GM19035 (cell line): ENCODE measurements at regions not wholly inside any gene's neighbourhood (a gene's known extent, or its start where the extent isn't known, plus 50 kb on each side); places are given as distances from the start of the nearest gene placed in this dataset.

Source experiments
- ATAC-seq: cut with Tn5 transposase; IDR thresholded peaks from one replicate; pipeline ENCODE4 v1.9.1; 2021; ENCODE audit not compliant: unreplicated experiment

DNA sequence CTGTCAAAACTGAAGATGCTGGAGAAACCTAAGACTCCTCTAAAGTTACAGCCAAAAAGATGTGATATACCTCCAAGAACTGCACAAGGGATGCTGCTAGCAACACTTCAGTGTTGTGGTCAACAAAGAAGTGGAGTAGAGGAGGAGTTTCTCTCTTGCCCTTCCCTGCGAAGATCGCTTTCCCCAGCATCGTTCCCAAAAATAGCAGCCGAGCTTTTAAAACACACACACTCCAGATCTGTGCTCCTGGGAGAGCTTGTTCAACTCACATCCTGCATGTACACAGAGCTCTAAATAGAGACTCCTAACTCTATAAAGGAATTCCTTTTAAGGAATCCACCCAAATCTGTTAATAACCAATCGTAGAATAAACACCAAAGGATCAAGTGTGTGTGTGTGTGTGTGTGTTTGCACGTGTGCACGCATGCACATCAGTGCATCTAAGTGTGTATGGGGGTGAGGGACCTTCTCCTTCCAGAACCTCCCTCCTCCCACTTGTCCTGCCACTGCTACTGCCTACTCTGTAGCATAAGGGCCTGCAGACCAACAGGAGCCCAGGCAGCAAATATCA, 58.5 kb downstream of the PSMG1 start:
- no peak for ATAC-seq

DNA sequence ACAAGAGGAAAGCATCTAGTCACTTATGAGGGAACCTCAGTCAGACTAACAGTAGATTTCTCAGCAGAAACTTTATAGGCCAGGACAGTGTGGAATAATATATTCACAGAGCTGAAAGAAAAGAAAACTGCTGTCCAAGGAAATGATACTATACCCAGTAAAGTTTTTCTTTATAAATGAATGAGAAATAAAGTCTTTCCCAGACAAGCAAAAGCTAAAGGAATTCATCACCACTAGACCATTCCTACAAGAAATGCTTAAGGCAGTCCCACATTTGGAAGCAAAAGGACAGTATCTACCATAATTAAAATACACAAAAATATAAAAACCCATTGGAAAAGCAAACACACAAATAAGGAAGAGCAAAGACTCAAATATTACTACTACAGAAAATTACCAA, 59.9 kb downstream of the PSMG1 start:
- ATAC-seq: no peak

- no peak for ATAC-seq
Observed at GRCh38 chr21:39121600-39122355, 61.5 kb downstream of the PSMG1 start.

DNA sequence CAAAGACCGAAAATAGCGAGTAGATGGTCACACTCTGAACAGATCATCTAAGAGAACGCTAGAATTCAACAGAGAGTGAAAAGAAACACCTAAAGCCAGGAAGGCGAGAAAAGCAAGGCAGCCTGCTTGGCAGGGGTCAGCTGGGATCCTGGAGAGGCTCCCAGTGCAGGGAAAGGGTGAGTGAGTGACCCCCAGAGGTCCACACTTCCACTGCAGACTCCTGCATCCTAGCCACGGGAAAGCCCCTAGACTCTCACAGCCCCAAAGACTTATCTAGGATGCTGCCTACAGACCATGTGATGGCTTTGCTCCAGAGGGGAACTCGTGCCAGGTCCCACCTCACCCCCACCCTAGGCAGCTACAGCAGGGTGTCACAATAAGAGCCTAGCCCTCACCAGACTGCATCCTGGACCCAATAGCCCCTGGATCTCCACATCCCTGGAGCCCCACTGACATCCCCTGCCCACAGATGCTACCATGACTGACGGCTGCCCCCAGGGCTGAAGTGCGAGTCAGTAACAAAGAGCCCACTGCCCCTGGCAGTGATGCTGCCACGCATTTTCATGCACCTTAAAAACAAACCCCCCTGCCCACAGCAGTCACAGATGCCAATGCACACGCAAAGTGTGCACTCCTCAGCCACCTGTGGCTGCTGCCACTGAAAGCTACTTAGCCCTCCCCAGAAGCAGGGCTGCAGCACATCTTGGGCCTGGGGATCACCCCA, 62.2 kb downstream of the PSMG1 start:
- no peak for ATAC-seq

DNA sequence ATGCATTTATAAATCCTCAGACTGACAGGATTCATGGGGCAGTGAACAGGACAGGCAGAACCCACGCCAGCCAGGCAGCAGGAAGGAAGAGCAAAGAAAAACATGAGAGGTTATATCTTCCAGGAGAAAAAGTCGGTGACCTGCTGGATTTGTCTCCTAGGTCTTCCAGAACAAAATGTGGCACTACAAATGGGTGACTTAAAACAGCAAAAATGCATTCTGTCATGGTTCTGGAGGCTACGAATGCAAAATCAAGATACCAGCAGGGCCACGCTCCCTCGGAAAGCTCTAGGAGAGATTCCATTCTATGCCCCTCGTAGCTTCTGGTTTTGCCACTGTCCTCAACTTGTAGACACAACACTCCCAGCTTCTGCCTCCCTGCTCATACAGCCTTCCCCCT, 63.4 kb downstream of the PSMG1 start:
- no peak for ATAC-seq

- ATAC-seq: no peak
Observed at GRCh38 chr21:39118604-39119215, 64.5 kb downstream of the PSMG1 start.

GRCh38 chr21:39118061-39118460, 65.2 kb downstream of the PSMG1 start:
- ATAC-seq: no peak

DNA sequence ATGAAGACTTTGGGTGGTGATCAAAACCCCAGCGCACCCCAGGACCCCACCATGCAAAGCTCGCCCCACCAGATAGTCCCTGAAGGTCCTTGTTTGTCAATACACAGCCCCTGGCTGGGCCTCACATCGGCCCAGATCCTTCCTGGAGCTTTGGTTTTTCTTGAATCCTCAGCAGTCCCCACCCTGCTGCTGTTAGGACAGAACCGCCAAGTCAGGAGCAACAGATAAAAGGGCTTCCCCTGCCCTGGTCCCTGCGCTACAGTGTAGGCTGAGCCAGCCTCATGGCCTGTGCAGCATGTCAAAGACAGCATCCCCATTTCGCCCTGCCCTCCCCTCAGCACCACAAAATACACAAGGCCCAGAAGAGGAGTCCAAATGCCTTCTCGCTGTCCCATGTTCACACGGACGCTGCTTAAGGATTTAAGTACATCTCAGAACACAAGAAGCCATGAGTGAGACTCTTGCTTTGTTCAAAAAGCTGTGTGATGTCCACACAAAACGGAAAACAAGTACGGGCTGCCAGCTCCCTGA, 65.7 kb downstream of the PSMG1 start:
- ATAC-seq: no peak

DNA sequence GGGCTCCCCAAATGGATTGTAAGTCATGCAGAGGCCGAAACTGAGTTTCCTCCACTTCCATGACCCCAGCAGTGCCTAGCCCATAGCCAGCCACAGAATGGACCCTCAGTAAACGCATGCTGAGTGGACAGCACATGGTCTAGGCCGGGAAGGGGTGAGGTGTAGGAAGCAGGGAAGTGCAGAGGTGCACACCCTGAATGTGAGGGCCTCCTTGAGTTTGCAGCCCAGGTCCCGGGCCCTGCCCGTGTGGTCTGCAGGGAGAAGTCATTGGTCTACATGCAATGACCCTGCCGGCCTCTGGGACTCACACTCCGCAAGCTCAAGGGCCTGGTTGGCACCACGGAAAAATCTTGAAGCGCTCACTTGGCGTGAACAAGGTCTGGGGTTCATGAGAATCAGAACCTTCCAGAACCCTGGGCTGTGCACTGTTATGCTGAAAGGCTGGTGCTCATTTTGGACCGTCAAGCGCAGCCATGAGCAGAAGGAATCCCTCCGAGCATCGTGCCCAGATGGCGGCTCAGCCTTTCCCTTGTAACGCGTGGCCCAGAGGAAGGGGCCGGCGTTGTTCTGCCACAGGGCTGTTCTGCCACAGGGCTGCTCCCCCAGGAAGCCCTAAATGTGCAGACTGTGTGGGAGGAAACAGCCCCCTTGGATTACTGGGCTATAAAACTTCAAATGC, 66.4 kb downstream of the PSMG1 start:
- ATAC-seq: no peak

DNA sequence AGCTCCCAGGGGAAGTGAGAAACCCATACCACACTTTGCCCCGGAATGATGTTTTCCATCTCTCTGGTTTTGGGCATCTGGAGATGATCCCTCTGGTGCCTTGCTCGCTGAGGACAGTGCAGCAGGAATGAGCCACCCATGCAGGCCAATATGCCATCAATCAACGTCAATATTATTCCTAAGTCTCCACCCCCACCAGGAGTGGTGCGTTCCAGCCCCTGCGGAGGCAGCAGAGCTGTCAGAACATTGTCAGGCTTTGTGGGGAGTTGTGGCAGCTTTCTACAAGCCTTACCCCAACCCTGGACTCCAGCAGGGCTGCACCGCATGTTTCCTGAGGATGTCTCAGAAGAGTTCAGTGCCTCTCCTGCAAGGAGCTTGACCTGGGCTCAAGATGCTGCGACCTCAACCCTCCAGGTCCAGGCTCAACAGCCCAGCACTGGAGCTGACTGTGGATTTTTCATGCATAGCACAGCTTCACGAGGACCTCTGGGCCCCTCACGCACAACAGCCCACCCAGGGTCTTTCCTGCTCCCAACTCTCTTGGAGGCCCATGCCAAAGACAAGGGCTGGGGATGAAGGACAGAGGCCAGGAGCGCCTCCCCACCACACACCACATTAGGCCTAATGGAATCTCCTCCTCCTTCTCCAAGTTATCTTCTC, 67.5 kb downstream of the PSMG1 start:
- ATAC-seq: no peak

GRCh38 chr21:39114871-39115575, 68.2 kb downstream of the PSMG1 start:
- no peak for ATAC-seq

GRCh38 chr21:39111931-39112550, 71.2 kb downstream of the PSMG1 start:
- no peak for ATAC-seq

DNA sequence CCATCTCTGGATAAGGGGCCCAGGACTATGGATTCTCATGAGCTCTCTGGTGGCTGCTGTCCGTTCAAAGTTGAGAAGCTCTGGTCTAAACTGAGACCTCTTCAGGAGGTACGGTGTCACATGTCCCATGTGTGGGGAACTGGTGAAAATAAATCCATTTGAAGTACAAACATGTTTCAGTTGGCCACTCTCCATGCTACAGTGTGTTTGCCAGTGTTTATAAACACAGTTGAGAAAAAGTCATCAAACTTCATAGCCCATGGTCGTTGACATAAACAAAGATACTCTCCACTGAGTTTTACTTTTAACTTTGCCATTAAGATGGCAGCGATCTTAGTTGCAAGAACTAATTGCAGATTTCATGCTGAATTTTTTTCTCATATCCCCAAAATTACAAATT, 72.8 kb downstream of the PSMG1 start:
- ATAC-seq: no peak

- ATAC-seq: no peak
Observed at GRCh38 chr21:39109596-39110210, 73.5 kb downstream of the PSMG1 start.

DNA sequence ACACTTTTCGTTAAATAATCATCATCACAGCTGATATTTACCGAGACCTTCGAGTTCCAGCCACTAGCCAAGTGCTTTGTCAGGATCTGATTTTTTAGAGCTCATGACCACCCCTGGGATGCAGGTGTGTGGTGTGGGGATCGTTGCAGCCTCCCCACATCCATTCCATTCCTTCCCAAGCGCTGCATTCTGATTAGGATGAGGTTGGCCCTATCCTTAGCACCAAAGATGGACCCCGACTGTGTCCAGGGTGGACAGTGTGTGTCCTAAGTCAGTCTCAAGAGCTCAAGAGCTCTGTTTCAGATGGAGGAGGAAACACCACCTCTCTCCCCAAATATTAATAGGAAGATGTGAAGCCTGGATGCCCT, 74.1 kb downstream of the PSMG1 start:
- no peak for ATAC-seq

- no peak for ATAC-seq
Observed at GRCh38 chr21:39108291-39109162, 74.7 kb downstream of the PSMG1 start.

DNA sequence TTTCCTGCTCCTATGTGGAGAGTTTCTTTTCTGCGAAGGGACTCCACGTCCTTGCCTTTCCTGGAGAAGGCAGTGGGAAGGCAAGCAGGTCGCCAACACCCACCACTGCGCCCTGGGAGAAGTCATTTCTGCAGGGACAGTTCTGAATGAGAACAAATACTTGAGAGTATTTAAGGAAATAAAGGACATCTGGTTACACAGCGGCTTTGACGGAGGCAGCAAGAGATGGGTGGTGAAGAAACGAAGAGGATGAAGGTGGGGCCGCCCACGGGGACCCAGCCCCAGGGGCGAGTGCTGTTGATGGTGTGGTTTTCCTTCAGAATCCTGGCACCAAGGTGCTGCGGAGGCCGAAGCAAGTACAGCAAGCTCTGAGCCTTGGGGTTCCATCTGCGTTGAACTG, 75.5 kb downstream of the PSMG1 start:
- no peak for ATAC-seq

- ATAC-seq: no peak
Observed at GRCh38 chr21:39106881-39107462, 76.3 kb downstream of the PSMG1 start.
